Testis (tissue), 2 donors: ENCODE measurements at regions not wholly inside any gene's neighbourhood (a gene's known extent, or its start where the extent isn't known, plus 50 kb on each side); places are given as distances from the start of the nearest gene placed in this dataset.

Experiments used
- CTCF ChIP-seq, 3 experiments: fragments of 450-650 bp in 2 of 3; fragments of 200-600 bp in 1 of 3; sonication (generic) in 1 of 3; IDR thresholded peaks; one replicate each; pipeline ENCODE4 v1.5.1; 2016 to 2019; ENCODE audit warnings: antibody characterized with exemption in 3 of 3, mild to moderate bottlenecking in 2 of 3, moderate library complexity in 1 of 3
- POLR2A ChIP-seq: fragments of 450-650 bp; IDR thresholded peaks from one replicate; pipeline ENCODE4 v1.6.1; 2017; ENCODE audit warnings: antibody characterized with exemption, mild to moderate bottlenecking, moderate library complexity

- TF ChIP-seq POLR2A = no peak
- no peak for TF ChIP-seq CTCF (IDR thresholded peaks at IDR 0.05)
These were observed 93.4 kb upstream of the CPM start for GRCh38 chr12:69026336-69026735.
